Uterus (tissue), 3 donors: ENCODE measurements at regions not wholly inside any gene's neighbourhood (a gene's known extent, or its start where the extent isn't known, plus 50 kb on each side); places are given as distances from the start of the nearest gene placed in this dataset.
A peak's percentile ranks its signal among the peaks of the same experiment; 100 is the strongest.

Experiments
- DNase-seq, 2 donors: peaks; one replicate each; pipeline ENCODE4 v3.0.0-alpha.2; 2019 to 2020
- H3K27ac ChIP-seq, 2 donors: fragments of 200-600 bp; sonication (generic); 1 replicate in 1 of 2; 2 replicates in 1 of 2; pipeline ENCODE4 v1.5.1; 2016 to 2018
- H3K27me3 ChIP-seq, 2 donors: fragments of 200-600 bp; sonication (generic); one replicate each; pipeline ENCODE4 v1.5.1; 2018 to 2019; ENCODE audit warnings: control low read depth in 1 of 2
- H3K36me3 ChIP-seq, 2 donors: fragments of 200-600 bp; sonication (generic); one replicate each; pipeline ENCODE4 v1.5.1; 2019; ENCODE audit warnings: control low read depth in 1 of 2
- H3K4me1 ChIP-seq, 2 donors: fragments of 200-600 bp; sonication (generic); one replicate each; pipeline ENCODE4 v1.5.1; 2018 to 2019; ENCODE audit warnings: control low read depth in 1 of 2
- H3K4me3 ChIP-seq, 2 donors: fragments of 200-600 bp; sonication (generic); 1 replicate in 1 of 2; 2 replicates in 1 of 2; pipeline ENCODE4 v1.5.1; 2018 to 2019; ENCODE audit warnings: mild to moderate bottlenecking in 1 of 2
- H3K9me3 ChIP-seq, 2 donors: fragments of 200-600 bp; sonication (generic); one replicate each; pipeline ENCODE4 v1.5.1; 2019; ENCODE audit warnings: control low read depth in 1 of 2
- CTCF ChIP-seq, 4 experiments: fragments of 200-600 bp in 2 of 4; fragments of 450-650 bp in 2 of 4; sonication (generic) in 2 of 4; IDR thresholded peaks; one replicate each; pipeline ENCODE4 v1.5.1; 2016 to 2019; ENCODE audit warnings: antibody characterized with exemption in 4 of 4, mild to moderate bottlenecking in 2 of 4, moderate library complexity in 1 of 4
- POLR2A ChIP-seq, 2 donors: fragments of 450-650 bp; IDR thresholded peaks; one replicate each; pipeline ENCODE4 v1.6.1; 2016; ENCODE audit warnings: antibody characterized with exemption in 2 of 2, mild to moderate bottlenecking in 1 of 2, moderate library complexity in 1 of 2
- intact Hi-C: fragments of 100-400 bp; cut with DNase I; formaldehyde crosslinking; loops from one replicate; pipeline ENCODE4 v1.15.1; 2023; ENCODE audit warnings: low total_unique reads
- donor health status: DM: yes; HTN: yes; CAD: no.

GRCh38 chr14:104316121-104316722, 177.8 kb downstream of the KIF26A start:
- intact Hi-C loops = no loop called here
- Histone ChIP-seq H3K27ac (no peak overlapping the region), H3K9me3 (no peaks in the 10 kb centered on the region), H3K4me1 (no peaks in the 10 kb centered on the region), H3K4me3 (no peak overlapping the region), H3K36me3 (no peaks in the 10 kb centered on the region), H3K27me3 (no peaks in the 10 kb centered on the region)
- DNase-seq = no peak
- TF ChIP-seq CTCF (IDR thresholded peaks at IDR 0.05) = no peak
- no peak for TF ChIP-seq POLR2A (IDR thresholded peaks at IDR 0.05)

- no peaks in the 10 kb centered on the region for H3K36me3 ChIP-seq
- no peak overlapping the region for H3K4me3 ChIP-seq
- H3K27me3 ChIP-seq = no peaks in the 10 kb centered on the region
- TF ChIP-seq CTCF (IDR thresholded peaks at IDR 0.05) (no peak), POLR2A (IDR thresholded peaks at IDR 0.05) (no peak)
- intact Hi-C loops = no loop called here
- H3K9me3 ChIP-seq = no peaks in the 10 kb centered on the region
- H3K27ac ChIP-seq = no peak overlapping the region
- no peak for DNase-seq
- no peaks in the 10 kb centered on the region for H3K4me1 ChIP-seq
Measured at GRCh38 chr14:104316723-104317491, 178.5 kb downstream of the KIF26A start.

- Histone ChIP-seq H3K36me3 (no peaks in the 10 kb centered on the region), H3K27ac (no peak overlapping the region), H3K4me3 (no peak overlapping the region), H3K4me1 (no peaks in the 10 kb centered on the region), H3K27me3 (no peaks in the 10 kb centered on the region), H3K9me3 (no peaks in the 10 kb centered on the region)
- DNase-seq = no peak
- TF ChIP-seq CTCF (IDR thresholded peaks at IDR 0.05) = no peak
- no peak for TF ChIP-seq POLR2A (IDR thresholded peaks at IDR 0.05)
- intact Hi-C loops = no loop called here
Measured at GRCh38 chr14:104317492-104317805, 179.1 kb downstream of the KIF26A start.

- intact Hi-C loops = no loop called here
- Histone ChIP-seq H3K9me3 (no peaks in the 10 kb centered on the region), H3K27ac (no peak overlapping the region), H3K4me3 (no peak overlapping the region), H3K36me3 (no peaks in the 10 kb centered on the region), H3K27me3 (no peaks in the 10 kb centered on the region), H3K4me1 (no peaks in the 10 kb centered on the region)
- TF ChIP-seq POLR2A (IDR thresholded peaks at IDR 0.05) = no peak
- TF ChIP-seq CTCF (IDR thresholded peaks at IDR 0.05) = no peak
- DNase-seq = peak in 1 of 2 donors; percentile 6
Measured at GRCh38 chr14:104317975-104318557, 179.7 kb downstream of the KIF26A start.
